Stomach (tissue), 8 donors: ENCODE measurements at regions not wholly inside any gene's neighbourhood (a gene's known extent, or its start where the extent isn't known, plus 50 kb on each side); places are given as distances from the start of the nearest gene placed in this dataset.

ENCODE experiments used
- DNase-seq, 2 donors: peaks; one replicate each; pipeline versions ENCODE4 v3.0.0 to v3.0.0-alpha.2; 2013 to 2019
- H3K27ac ChIP-seq, 5 donors: fragments of 200-600 bp in 4 of 5; sonication (generic) in 4 of 5; one replicate each; pipeline ENCODE4 v1.5.1; 2013 to 2019; ENCODE audit warnings: mild to moderate bottlenecking in 1 of 5, moderate library complexity in 1 of 5
- H3K27me3 ChIP-seq, 3 donors: fragments of 200-600 bp; sonication (generic); one replicate each; pipeline ENCODE4 v1.5.1; 2017 to 2019; ENCODE audit warnings: mixed run types in 1 of 3
- H3K36me3 ChIP-seq, 4 donors: fragments of 200-600 bp; sonication (generic); 1 replicate in 3 of 4; 2 replicates in 1 of 4; pipeline ENCODE4 v1.5.1; 2016 to 2019
- H3K4me1 ChIP-seq, 4 donors: fragments of 200-600 bp; sonication (generic); one replicate each; pipeline ENCODE4 v1.5.1; 2016 to 2019
- H3K4me3 ChIP-seq, 4 donors: fragments of 200-600 bp; sonication (generic) in 3 of 4; one replicate each; pipeline ENCODE4 v1.5.1; 2016 to 2019; ENCODE audit warnings: mild to moderate bottlenecking in 1 of 4
- H3K9me3 ChIP-seq, 4 donors: fragments of 200-600 bp; sonication (generic); one replicate each; pipeline ENCODE4 v1.5.1; 2016 to 2019
- CTCF ChIP-seq, 7 experiments: fragments of 450-650 bp in 4 of 7; fragments of 200-600 bp in 3 of 7; sonication (generic) in 3 of 7; IDR thresholded peaks; one replicate each; pipeline ENCODE4 v1.5.1; 2016 to 2019; ENCODE audit warnings: antibody characterized with exemption in 7 of 7, control low read depth in 2 of 7, mild to moderate bottlenecking in 1 of 7
- EP300 ChIP-seq: sonication (generic); formaldehyde crosslinking; IDR thresholded peaks from one replicate; pipeline ENCODE4 v1.6.1; 2017; ENCODE audit warnings: antibody characterized with exemption
- POLR2A ChIP-seq, 4 donors: fragments of 450-650 bp; IDR thresholded peaks; one replicate each; pipeline ENCODE4 v1.6.1; 2016; ENCODE audit warnings: antibody characterized with exemption in 4 of 4, control low read depth in 2 of 4, mild to moderate bottlenecking in 1 of 4, moderate library complexity in 1 of 4
- POLR2AphosphoS5 ChIP-seq, 3 donors: sonication (generic); formaldehyde crosslinking; IDR thresholded peaks; one replicate each; pipeline ENCODE4 v1.6.1; 2016; ENCODE audit warnings: antibody characterized with exemption in 3 of 3
- WGBS, 5 donors: extraction: QIAGEN DNeasy Blood & Tissue Kit in 3 of 5; methylation state at CpG; one replicate each; pipeline versions ENCODE4 v1.1.5 to v1.1.7; 2013 to 2018; 5-methylcytosine and 5-hydroxymethylcytosine counted together
- intact Hi-C: fragments of 100-400 bp; cut with DNase I; formaldehyde crosslinking; loops from one replicate; pipeline ENCODE4 v1.15.1; 2023; ENCODE audit warnings: low total_unique reads
- donor health status: healthy with polysubstance abuse.
- donor health status: Bipolar disorder and iron deficiency.
- donor health status: healthy.

GRCh38 chr1:189305279-189305678 is 1172.4 kb downstream of the BRINP3 start:
- Histone ChIP-seq H3K27me3 (no peaks in the 10 kb centered on the region), H3K4me3 (no peak overlapping the region), H3K36me3 (no peaks in the 10 kb centered on the region), H3K27ac (no peak overlapping the region), H3K4me1 (no peaks in the 10 kb centered on the region), H3K9me3 (no peaks in the 10 kb centered on the region)
- no peak for DNase-seq
- intact Hi-C loops: no loop called here
- no peak for TF ChIP-seq CTCF (IDR thresholded peaks at IDR 0.05)
- no peak for TF ChIP-seq POLR2A (IDR thresholded peaks at IDR 0.05)
- TF ChIP-seq EP300: no peak
- TF ChIP-seq POLR2AphosphoS5 (IDR thresholded peaks at IDR 0.05): no peak
- 53 to 85% (median 75%) methylated on average over 2 of the region's 2 CpGs for WGBS, 5 donors

GRCh38 chr1:189311915-189312314 is 1165.7 kb downstream of the BRINP3 start:
- TF ChIP-seq CTCF (IDR thresholded peaks at IDR 0.05) (no peak), POLR2AphosphoS5 (IDR thresholded peaks at IDR 0.05) (no peak), EP300 (no peak), POLR2A (IDR thresholded peaks at IDR 0.05) (no peak)
- no peak overlapping the region for H3K4me3 ChIP-seq
- H3K4me1 ChIP-seq: peaks cover 0 to 8% (median 0%) of the 10 kb centered on the region in 4 donors
- no peaks in the 10 kb centered on the region for H3K36me3 ChIP-seq
- WGBS, 5 donors: 79 to 85% (median 80%) methylated on average over 2 of the region's 2 CpGs
- no peaks in the 10 kb centered on the region for H3K27me3 ChIP-seq
- no peak for DNase-seq
- no peaks in the 10 kb centered on the region for H3K9me3 ChIP-seq
- intact Hi-C loops: no loop called here
- H3K27ac ChIP-seq: no peak overlapping the region

- H3K4me1 ChIP-seq: peaks cover 0 to 8% (median 0%) of the 10 kb centered on the region in 4 donors
- TF ChIP-seq EP300 (no peak), POLR2A (IDR thresholded peaks at IDR 0.05) (no peak), POLR2AphosphoS5 (IDR thresholded peaks at IDR 0.05) (no peak), CTCF (IDR thresholded peaks at IDR 0.05) (no peak)
- H3K36me3 ChIP-seq: no peaks in the 10 kb centered on the region
- H3K27ac ChIP-seq: no peak overlapping the region
- no peaks in the 10 kb centered on the region for H3K27me3 ChIP-seq
- no peak for DNase-seq
- intact Hi-C loops: no loop called here
- no peak overlapping the region for H3K4me3 ChIP-seq
- H3K9me3 ChIP-seq: no peaks in the 10 kb centered on the region
These were observed 1165.2 kb downstream of the BRINP3 start for GRCh38 chr1:189312499-189312898.

GRCh38 chr1:189313488-189313887 is 1164.2 kb downstream of the BRINP3 start:
- Histone ChIP-seq H3K27me3 (no peaks in the 10 kb centered on the region), H3K36me3 (no peaks in the 10 kb centered on the region), H3K27ac (no peak overlapping the region), H3K9me3 (no peaks in the 10 kb centered on the region), H3K4me1 (peaks cover 0 to 8% (median 0%) of the 10 kb centered on the region in 4 donors), H3K4me3 (no peak overlapping the region)
- TF ChIP-seq POLR2A (IDR thresholded peaks at IDR 0.05) (no peak), POLR2AphosphoS5 (IDR thresholded peaks at IDR 0.05) (no peak), EP300 (no peak), CTCF (IDR thresholded peaks at IDR 0.05) (no peak)
- DNase-seq: peak in 1 of 2 donors; percentile 5
- WGBS, 5 donors: 19 to 69% (median 39%) methylated on average over 2 of the region's 2 CpGs
- intact Hi-C loops: no loop called here
